CD14-positive monocyte (primary cell): ENCODE measurements at regions not wholly inside any gene's neighbourhood (a gene's known extent, or its start where the extent isn't known, plus 50 kb on each side); places are given as distances from the start of the nearest gene placed in this dataset.

Experiments
- DNase-seq, 3 donors: peaks; one replicate each; pipeline ENCODE4 v3.0.0-alpha.2; 2011 to 2022
- H2AFZ ChIP-seq: 2 replicates; pipeline ENCODE4 v1.6.0; 2012; ENCODE audit warnings: mild to moderate bottlenecking, low read depth, low read length, inconsistent platforms; ENCODE audit not compliant: insufficient read depth, poor library complexity, severe bottlenecking
- H3K27ac ChIP-seq, 2 donors: 1 replicate in 1 of 2; 2 replicates in 1 of 2; pipeline ENCODE4 v1.5.1; 2012 to 2013; ENCODE audit warnings: low read length in 2 of 2, control low read depth in 1 of 2, inconsistent platforms in 1 of 2, low read depth in 1 of 2, mild to moderate bottlenecking in 1 of 2
- H3K27me3 ChIP-seq, 2 donors: one replicate each; pipeline versions ENCODE4 v1.6.0 to v1.6.1; 2011 to 2013; ENCODE audit warnings: low read length in 2 of 2; ENCODE audit not compliant: control insufficient read depth in 2 of 2, insufficient read depth in 2 of 2
- H3K36me3 ChIP-seq, 2 donors: replicated peaks in 1 of 2; 1 replicate in 1 of 2; 2 replicates in 1 of 2; pipeline versions ENCODE4 v1.5.1 to v1.6.1; 2012 to 2013; ENCODE audit warnings: low read length in 2 of 2, control low read depth in 1 of 2, inconsistent platforms in 1 of 2, mild to moderate bottlenecking in 1 of 2; ENCODE audit not compliant: insufficient read depth in 2 of 2, control insufficient read depth in 1 of 2
- H3K4me1 ChIP-seq, 2 donors: 1 replicate in 1 of 2; 2 replicates in 1 of 2; pipeline versions ENCODE4 v1.5.1 to v1.6.1; 2012 to 2013; ENCODE audit warnings: low read length in 2 of 2, control low read depth in 1 of 2, inconsistent platforms in 1 of 2, mild to moderate bottlenecking in 1 of 2, moderate library complexity in 1 of 2; ENCODE audit not compliant: insufficient read depth in 2 of 2, control insufficient read depth in 1 of 2
- H3K4me2 ChIP-seq: replicated peaks from 2 replicates; pipeline ENCODE3; 2012; ENCODE audit warnings: low read length, moderate library complexity, mild to moderate bottlenecking; ENCODE audit not compliant: poor library complexity, severe bottlenecking; ENCODE audit errors: extremely low read depth
- H3K4me3 ChIP-seq, 3 experiments: fragments of 200-600 bp in 1 of 3; sonication (generic) in 1 of 3; replicated peaks in 1 of 3; 1 replicate in 2 of 3; 2 replicates in 1 of 3; pipeline ENCODE4 v1.5.1; 2011 to 2013; ENCODE audit warnings: low read length in 3 of 3, mild to moderate bottlenecking in 3 of 3, control low read depth in 2 of 3, low read depth in 2 of 3, inconsistent platforms in 1 of 3, moderate library complexity in 1 of 3
- H3K79me2 ChIP-seq: 2 replicates; pipeline ENCODE4 v1.6.0; 2012; ENCODE audit warnings: mild to moderate bottlenecking, control low read depth, inconsistent platforms, low read length, moderate library complexity; ENCODE audit not compliant: insufficient read depth
- H3K9ac ChIP-seq: 2 replicates; pipeline ENCODE4 v1.6.0; 2017; ENCODE audit warnings: low read length, mild to moderate bottlenecking; ENCODE audit not compliant: insufficient read depth, poor library complexity, severe bottlenecking
- H3K9me3 ChIP-seq, 2 donors: replicated peaks in 1 of 2; 1 replicate in 1 of 2; 2 replicates in 1 of 2; pipeline versions ENCODE4 v1.5.1 to v1.6.1; 2012 to 2013; ENCODE audit warnings: low read length in 2 of 2, control low read depth in 1 of 2; ENCODE audit not compliant: control insufficient read depth in 1 of 2, insufficient read depth in 1 of 2
- H4K20me1 ChIP-seq: 2 replicates; pipeline ENCODE4 v1.6.0; 2012; ENCODE audit warnings: mild to moderate bottlenecking, low read length, control low read depth, moderate library complexity; ENCODE audit not compliant: insufficient read depth
- H3K27ac Mint-ChIP-seq, 7 donors: one replicate each; pipeline ENCODE4 v1.8.0; 2020; ENCODE audit warnings: mild to moderate bottlenecking in 7 of 7, mixed read lengths in 7 of 7, moderate library complexity in 6 of 7, inconsistent platforms in 2 of 7
- H3K27me3 Mint-ChIP-seq, 3 donors: one replicate each; pipeline ENCODE4 v1.8.0; 2021 to 2022; ENCODE audit warnings: low read depth in 3 of 3, mild to moderate bottlenecking in 3 of 3, mixed read lengths in 3 of 3, moderate library complexity in 3 of 3, inconsistent platforms in 1 of 3
- H3K36me3 Mint-ChIP-seq, 2 donors: one replicate each; pipeline ENCODE4 v1.8.0; 2020; ENCODE audit warnings: mixed read lengths in 2 of 2, inconsistent platforms in 1 of 2, mild to moderate bottlenecking in 1 of 2
- H3K4me1 Mint-ChIP-seq: one replicate; pipeline ENCODE4 v1.8.0; 2020; ENCODE audit warnings: mild to moderate bottlenecking, mixed read lengths
- H3K4me3 Mint-ChIP-seq, 2 donors: one replicate each; pipeline ENCODE4 v1.8.0; 2020; ENCODE audit warnings: mild to moderate bottlenecking in 2 of 2, mixed read lengths in 2 of 2, moderate library complexity in 1 of 2
- H3K9me3 Mint-ChIP-seq, 7 donors: one replicate each; pipeline ENCODE4 v1.8.0; 2020 to 2022; ENCODE audit warnings: mixed read lengths in 7 of 7, mild to moderate bottlenecking in 6 of 7, moderate library complexity in 6 of 7, inconsistent platforms in 2 of 7
- CTCF ChIP-seq: fragments of 200-600 bp; IDR thresholded peaks from one replicate; pipeline ENCODE4 v1.8.0; 2022; ENCODE audit warnings: antibody characterized with exemption, mild to moderate bottlenecking
- WGBS: methylation state at CpG from one replicate; pipeline ENCODE4 v1.1.5; 2013; ENCODE audit warnings: missing lambda C conversion rate; ENCODE audit not compliant: insufficient coverage; 5-methylcytosine and 5-hydroxymethylcytosine counted together
- intact Hi-C, 2 donors: fragments of 100-400 bp; cut with micrococcal nuclease; formaldehyde crosslinking; loops; one replicate each; pipeline versions ENCODE4 v1.15.0 to v1.15.1; 2023

DNA sequence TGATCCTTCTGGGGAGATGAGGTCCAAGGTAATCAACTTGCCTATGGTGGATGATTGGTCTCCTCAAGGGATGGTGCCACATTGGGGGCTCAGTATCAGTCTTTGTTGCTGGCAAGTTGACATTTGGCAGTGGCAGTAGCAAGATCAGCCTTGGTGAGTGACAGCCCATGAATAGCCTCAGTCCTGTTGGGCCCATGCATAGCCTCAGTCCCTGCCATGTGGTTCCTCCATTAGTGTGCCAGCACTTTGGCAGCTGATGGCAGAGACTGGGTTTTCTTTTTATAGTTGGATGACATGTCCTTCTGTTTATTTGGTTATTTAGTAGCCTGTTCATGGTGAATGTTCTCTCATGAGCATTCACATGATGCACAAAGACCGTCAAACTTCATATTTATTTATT lies 179.6 kb downstream of the CBLN1 start:
- Mint-ChIP-seq H3K4me1 (no peaks in the 10 kb centered on the region), H3K27ac (no peak overlapping the region), H3K4me3 (no peak overlapping the region), H3K36me3 (no peaks in the 10 kb centered on the region), H3K9me3 (peaks cover 3 to 12% (median 5%) of the 10 kb centered on the region in 7 donors), H3K27me3 (no peaks in the 10 kb centered on the region)
- Histone ChIP-seq H3K4me1 (no peaks in the 10 kb centered on the region), H3K27ac (no peak overlapping the region), H3K4me2 (no peak overlapping the region), H4K20me1 (no peaks in the 10 kb centered on the region), H2AFZ (no peak overlapping the region), H3K27me3 (no peaks in the 10 kb centered on the region), H3K36me3 (no peaks in the 10 kb centered on the region), H3K9me3 (peaks cover 0 to 6% of the 10 kb centered on the region in 2 donors), H3K79me2 (no peaks in the 10 kb centered on the region), H3K4me3 (no peak overlapping the region), H3K9ac (no peak overlapping the region)
- intact Hi-C loops = no loop called here
- WGBS = 83% methylated on average over 1 of the region's 1 CpG
- no peak for TF ChIP-seq CTCF
- DNase-seq = no peak

DNA sequence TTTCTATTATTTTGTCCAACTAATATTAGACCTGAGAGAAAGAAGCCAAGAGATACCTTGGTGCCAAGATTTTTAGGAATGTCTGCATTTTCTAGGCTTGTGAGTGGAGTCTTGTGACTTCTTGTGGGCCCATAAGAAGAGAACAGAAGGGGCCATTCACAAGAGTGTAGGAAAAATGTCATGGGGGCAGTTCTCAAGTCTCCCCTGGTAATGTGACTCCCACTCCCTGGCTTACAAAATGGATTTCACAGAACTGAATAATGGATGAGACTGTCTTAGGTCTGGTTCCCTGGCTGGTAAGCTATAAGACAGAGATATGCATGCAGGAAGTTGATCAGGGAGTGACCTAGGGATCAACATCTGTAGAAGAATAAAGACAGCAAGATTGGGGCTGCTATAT lies 181.3 kb downstream of the CBLN1 start:
- no peak for DNase-seq
- H3K36me3 ChIP-seq = no peaks in the 10 kb centered on the region
- TF ChIP-seq CTCF = no peak
- H3K9me3 ChIP-seq = peaks cover 0 to 6% of the 10 kb centered on the region in 2 donors
- no peaks in the 10 kb centered on the region for H3K79me2 ChIP-seq
- H3K4me1 ChIP-seq = no peaks in the 10 kb centered on the region
- H3K4me3 ChIP-seq = no peak overlapping the region
- no peak overlapping the region for H3K9ac ChIP-seq
- peaks cover 3 to 12% (median 5%) of the 10 kb centered on the region in 7 donors for H3K9me3 Mint-ChIP-seq
- H3K4me1 Mint-ChIP-seq = no peaks in the 10 kb centered on the region
- no peaks in the 10 kb centered on the region for H3K27me3 Mint-ChIP-seq
- intact Hi-C loops = no loop called here
- no peak overlapping the region for H2AFZ ChIP-seq
- no peak overlapping the region for H3K4me3 Mint-ChIP-seq
- no peaks in the 10 kb centered on the region for H3K27me3 ChIP-seq
- H3K4me2 ChIP-seq = no peak overlapping the region
- H4K20me1 ChIP-seq = no peaks in the 10 kb centered on the region
- no peaks in the 10 kb centered on the region for H3K36me3 Mint-ChIP-seq
- H3K27ac Mint-ChIP-seq = no peak overlapping the region
- H3K27ac ChIP-seq = no peak overlapping the region
